Fibroblast of villous mesenchyme (primary cell): ENCODE measurements at regions not wholly inside any gene's neighbourhood (a gene's known extent, or its start where the extent isn't known, plus 50 kb on each side); places are given as distances from the start of the nearest gene placed in this dataset.

Experiments used
- DNase-seq: peaks from one replicate; pipeline ENCODE4 v3.0.0-alpha.2; 2010; ENCODE audit warnings: low read depth
- H3K4me3 ChIP-seq: 2 replicates; pipeline ENCODE4 v1.5.1; 2011; ENCODE audit warnings: low read depth, mild to moderate bottlenecking, low read length
- TF ChIP-seq, protein P1 (sequence below): IDR thresholded peaks from 2 replicates; pipeline ENCODE4 v1.5.1; 2012; ENCODE audit warnings: low read depth, mild to moderate bottlenecking, low read length; ENCODE audit not compliant: insufficient read depth

DNA sequence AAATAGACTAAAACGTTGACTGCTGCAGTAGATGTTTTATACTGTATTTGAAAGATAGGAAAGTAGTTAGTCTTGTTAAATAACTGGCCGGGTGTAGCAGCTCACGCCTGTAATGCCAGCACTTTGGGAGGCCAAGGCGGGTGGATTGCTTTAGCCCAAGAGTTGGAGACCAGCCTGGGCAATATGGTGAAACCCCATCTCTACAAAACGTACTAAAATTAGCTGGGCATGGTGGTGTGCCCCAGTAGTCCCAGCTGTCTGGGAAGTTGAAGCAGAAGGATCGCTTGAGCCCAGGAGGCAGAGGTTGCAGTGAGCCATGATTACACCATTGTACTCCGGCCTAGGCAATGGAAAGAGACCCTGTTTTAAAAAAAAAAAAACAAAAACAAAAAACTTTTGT, 60.5 kb upstream of the ULK4 start:
- H3K4me3 ChIP-seq: no peak overlapping the region
- DNase-seq: no peak
- TF ChIP-seq, protein P1, sequence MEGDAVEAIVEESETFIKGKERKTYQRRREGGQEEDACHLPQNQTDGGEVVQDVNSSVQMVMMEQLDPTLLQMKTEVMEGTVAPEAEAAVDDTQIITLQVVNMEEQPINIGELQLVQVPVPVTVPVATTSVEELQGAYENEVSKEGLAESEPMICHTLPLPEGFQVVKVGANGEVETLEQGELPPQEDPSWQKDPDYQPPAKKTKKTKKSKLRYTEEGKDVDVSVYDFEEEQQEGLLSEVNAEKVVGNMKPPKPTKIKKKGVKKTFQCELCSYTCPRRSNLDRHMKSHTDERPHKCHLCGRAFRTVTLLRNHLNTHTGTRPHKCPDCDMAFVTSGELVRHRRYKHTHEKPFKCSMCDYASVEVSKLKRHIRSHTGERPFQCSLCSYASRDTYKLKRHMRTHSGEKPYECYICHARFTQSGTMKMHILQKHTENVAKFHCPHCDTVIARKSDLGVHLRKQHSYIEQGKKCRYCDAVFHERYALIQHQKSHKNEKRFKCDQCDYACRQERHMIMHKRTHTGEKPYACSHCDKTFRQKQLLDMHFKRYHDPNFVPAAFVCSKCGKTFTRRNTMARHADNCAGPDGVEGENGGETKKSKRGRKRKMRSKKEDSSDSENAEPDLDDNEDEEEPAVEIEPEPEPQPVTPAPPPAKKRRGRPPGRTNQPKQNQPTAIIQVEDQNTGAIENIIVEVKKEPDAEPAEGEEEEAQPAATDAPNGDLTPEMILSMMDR: no peak

DNA sequence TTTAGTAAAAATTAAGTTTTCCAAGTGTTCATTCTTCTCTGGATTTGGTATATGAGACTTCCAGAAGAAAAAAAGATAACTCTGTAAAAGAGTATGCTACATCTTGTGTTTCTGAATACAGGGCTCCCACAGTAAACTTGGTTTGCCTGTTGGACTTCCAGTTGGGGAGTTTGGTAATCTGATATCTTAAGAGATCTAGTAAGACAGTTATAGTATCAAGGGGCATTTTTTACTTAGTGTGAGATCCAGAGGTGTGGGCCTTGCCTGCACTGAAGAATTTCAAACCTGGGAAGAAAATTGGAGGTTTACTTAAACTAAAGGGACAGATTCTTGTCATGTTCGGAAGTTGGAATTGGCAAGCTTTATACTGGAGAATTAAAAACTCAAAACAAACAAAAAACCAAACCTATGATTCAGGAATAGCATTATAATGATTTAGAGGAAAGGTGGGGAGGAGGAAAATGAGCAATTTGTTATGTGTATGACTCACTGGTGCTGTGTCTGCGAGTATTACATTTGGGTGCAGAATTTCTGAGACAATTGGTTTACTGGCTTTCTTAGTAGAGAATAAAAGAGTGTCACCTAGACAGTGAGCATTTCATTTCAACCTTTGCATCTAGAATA, 58.9 kb upstream of the ULK4 start:
- TF ChIP-seq, protein P1: no peak
- no peak overlapping the region for H3K4me3 ChIP-seq
- DNase-seq: peak; percentile 70

- H3K4me3 ChIP-seq: no peak overlapping the region
- TF ChIP-seq, protein P1: no peak
- DNase-seq: no peak
Observed at GRCh38 chr3:42019953-42020260, 58.0 kb upstream of the ULK4 start.

DNA sequence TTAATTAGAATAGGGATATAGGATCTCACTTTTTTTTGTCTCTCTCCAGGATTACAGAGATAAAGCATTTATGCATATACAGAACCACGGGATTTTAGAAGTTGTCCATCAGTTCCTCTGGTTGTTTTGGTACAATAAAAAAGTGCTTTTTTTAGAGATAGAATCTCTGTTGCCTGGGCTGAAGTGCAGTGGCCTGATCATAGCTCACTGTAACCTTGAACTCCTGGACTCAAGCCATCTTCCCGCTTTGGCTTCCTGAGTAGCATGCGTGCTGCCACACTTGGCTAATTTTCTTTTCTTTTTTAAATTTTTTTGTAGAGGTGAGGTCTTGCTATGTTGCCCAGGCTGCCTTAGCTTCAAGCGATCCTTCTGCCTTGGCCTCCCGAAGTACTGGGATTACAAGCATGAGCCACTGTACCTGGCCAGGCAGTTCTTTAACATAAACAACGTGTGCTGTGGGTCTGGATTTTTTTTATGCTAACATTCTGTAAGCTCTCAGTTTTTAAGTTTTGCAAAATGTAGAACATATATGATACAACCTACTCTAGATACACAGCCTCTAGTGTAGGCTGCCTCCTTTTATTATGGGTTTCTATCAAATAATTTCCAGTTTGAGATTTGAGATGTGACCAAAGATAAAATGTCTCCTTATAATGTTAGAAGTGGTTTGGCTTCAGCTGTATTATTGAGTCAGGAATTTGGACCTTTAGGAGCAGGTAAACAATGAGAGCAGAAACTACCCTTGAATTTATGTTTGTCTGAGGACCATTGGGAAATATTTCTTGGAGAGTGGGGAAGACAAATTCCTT, 57.4 kb upstream of the ULK4 start:
- TF ChIP-seq, protein P1: no peak
- no peak overlapping the region for H3K4me3 ChIP-seq
- DNase-seq: no peak

GRCh38 chr3:42014921-42015533, 53.1 kb upstream of the ULK4 start:
- DNase-seq: peak; percentile 52
- peak overlapping the region; percentile 85 for H3K4me3 ChIP-seq
- TF ChIP-seq, protein P1: no peak

DNA sequence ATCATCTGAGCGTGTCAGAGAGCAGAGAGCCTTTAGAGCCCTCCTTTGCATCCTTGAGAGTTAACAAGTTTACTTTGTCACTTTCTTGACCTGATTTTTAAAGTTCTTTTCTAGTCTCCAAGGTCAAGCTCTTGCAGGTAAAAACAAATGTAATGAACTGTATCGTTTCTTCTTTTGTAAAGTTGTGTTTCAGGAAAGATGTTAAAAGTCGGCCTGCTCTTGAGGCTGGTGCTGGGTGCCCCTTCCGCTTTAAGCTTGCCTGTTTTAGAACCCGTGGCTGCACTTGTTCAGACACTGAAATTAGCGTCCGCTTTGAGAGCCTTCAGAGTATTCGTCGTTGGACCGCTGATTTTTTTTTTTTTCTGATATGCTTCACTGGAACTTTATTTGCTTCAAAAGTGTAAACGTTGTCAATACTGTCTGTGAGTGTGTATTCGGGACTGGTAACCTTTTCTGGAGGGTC, 52.6 kb upstream of the ULK4 start:
- no peak for DNase-seq
- TF ChIP-seq, protein P1: no peak
- peak overlapping the region; percentile 85 for H3K4me3 ChIP-seq
